ENCODE measurements at regions not wholly inside any gene's neighbourhood (a gene's known extent, or its start where the extent isn't known, plus 50 kb on each side); places are given as distances from the start of the nearest gene placed in this dataset.

- Histone ChIP-seq H3K36me3 (ENCODE audit: low read depth) (no peaks in the 10 kb centered on the region), H3K9me3 (no peaks in the 10 kb centered on the region), H3K4me3 (no peak overlapping the region), H3K4me1 (ENCODE audit: low read depth) (no peaks in the 10 kb centered on the region)
- intact Hi-C loops (cut with DNase I, micrococcal nuclease): no loop called here
- DNase-seq (no peak), ATAC-seq (no peak)
- TF ChIP-seq, protein P1, sequence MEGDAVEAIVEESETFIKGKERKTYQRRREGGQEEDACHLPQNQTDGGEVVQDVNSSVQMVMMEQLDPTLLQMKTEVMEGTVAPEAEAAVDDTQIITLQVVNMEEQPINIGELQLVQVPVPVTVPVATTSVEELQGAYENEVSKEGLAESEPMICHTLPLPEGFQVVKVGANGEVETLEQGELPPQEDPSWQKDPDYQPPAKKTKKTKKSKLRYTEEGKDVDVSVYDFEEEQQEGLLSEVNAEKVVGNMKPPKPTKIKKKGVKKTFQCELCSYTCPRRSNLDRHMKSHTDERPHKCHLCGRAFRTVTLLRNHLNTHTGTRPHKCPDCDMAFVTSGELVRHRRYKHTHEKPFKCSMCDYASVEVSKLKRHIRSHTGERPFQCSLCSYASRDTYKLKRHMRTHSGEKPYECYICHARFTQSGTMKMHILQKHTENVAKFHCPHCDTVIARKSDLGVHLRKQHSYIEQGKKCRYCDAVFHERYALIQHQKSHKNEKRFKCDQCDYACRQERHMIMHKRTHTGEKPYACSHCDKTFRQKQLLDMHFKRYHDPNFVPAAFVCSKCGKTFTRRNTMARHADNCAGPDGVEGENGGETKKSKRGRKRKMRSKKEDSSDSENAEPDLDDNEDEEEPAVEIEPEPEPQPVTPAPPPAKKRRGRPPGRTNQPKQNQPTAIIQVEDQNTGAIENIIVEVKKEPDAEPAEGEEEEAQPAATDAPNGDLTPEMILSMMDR (IDR thresholded peaks at IDR 0.05): no peak
Measured at GRCh38 chr11:24153337-24153736, 343.5 kb upstream of the LUZP2 start.

GRCh38 chr11:24155792-24156191 is 341.1 kb upstream of the LUZP2 start:
- Histone ChIP-seq H3K4me3 (no peak overlapping the region), H3K36me3 (ENCODE audit: low read depth) (no peaks in the 10 kb centered on the region), H3K4me1 (ENCODE audit: low read depth) (no peaks in the 10 kb centered on the region), H3K9me3 (no peaks in the 10 kb centered on the region)
- no peak for ATAC-seq
- TF ChIP-seq, protein P1 (IDR thresholded peaks at IDR 0.05): no peak
- peak in 1 of 3 donors; percentile 25 for DNase-seq
- intact Hi-C loops (cut with DNase I, micrococcal nuclease): no loop called here

- no peaks in the 10 kb centered on the region for H3K9me3 ChIP-seq
- no peaks in the 10 kb centered on the region for H3K4me1 ChIP-seq (ENCODE audit: low read depth)
- intact Hi-C loops (cut with DNase I, micrococcal nuclease): no loop called here
- H3K36me3 ChIP-seq (ENCODE audit: low read depth): no peaks in the 10 kb centered on the region
- no peak overlapping the region for H3K4me3 ChIP-seq
- TF ChIP-seq, protein P1 (IDR thresholded peaks at IDR 0.05): no peak
- DNase-seq: no peak
- ATAC-seq: no peak
Measured at GRCh38 chr11:24157316-24157715, 339.5 kb upstream of the LUZP2 start.

DNA sequence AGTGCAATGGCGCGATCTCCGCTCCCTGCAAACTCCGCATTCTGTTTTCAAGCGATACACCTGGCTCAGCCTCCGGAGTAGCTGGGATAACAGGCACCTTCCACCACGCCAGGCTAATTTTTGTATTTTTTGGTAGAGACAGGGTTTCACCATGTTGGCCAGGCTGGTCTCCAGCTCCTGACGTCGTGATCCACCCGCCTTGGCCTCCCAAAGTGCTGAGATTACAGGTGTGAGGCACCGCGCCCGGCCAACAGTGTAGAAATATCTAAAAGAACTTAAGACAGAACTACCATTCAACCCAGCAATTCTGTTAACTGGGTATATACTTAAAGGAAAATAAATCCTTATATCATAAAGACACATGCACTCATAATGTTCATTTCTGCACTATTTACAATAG is 335.3 kb upstream of the LUZP2 start:
- DNase-seq (no peak), ATAC-seq (no peak)
- TF ChIP-seq, protein P1 (IDR thresholded peaks at IDR 0.05): no peak
- intact Hi-C loops (cut with DNase I, micrococcal nuclease): no loop called here
- Histone ChIP-seq H3K36me3 (ENCODE audit: low read depth) (no peaks in the 10 kb centered on the region), H3K4me3 (no peak overlapping the region), H3K9me3 (no peaks in the 10 kb centered on the region), H3K4me1 (ENCODE audit: low read depth) (no peaks in the 10 kb centered on the region)

GRCh38 chr11:24163146-24163545 is 333.7 kb upstream of the LUZP2 start:
- H3K36me3 ChIP-seq (ENCODE audit: low read depth): no peaks in the 10 kb centered on the region
- H3K9me3 ChIP-seq: no peaks in the 10 kb centered on the region
- H3K4me1 ChIP-seq (ENCODE audit: low read depth): no peaks in the 10 kb centered on the region
- DNase-seq (no peak), ATAC-seq (no peak)
- intact Hi-C loops (cut with DNase I, micrococcal nuclease): no loop called here
- TF ChIP-seq, protein P1 (IDR thresholded peaks at IDR 0.05): no peak
- H3K4me3 ChIP-seq: no peak overlapping the region

- DNase-seq (no peak), ATAC-seq (no peak)
- intact Hi-C loops (cut with DNase I, micrococcal nuclease): no loop called here
- Histone ChIP-seq H3K4me1 (ENCODE audit: low read depth) (no peaks in the 10 kb centered on the region), H3K4me3 (no peak overlapping the region), H3K36me3 (ENCODE audit: low read depth) (no peaks in the 10 kb centered on the region), H3K9me3 (no peaks in the 10 kb centered on the region)
- TF ChIP-seq, protein P1 (IDR thresholded peaks at IDR 0.05): no peak
Measured at GRCh38 chr11:24163841-24164240, 333.0 kb upstream of the LUZP2 start.
